Smooth muscle cell (in vitro differentiated cells): ENCODE measurements at regions not wholly inside any gene's neighbourhood (a gene's known extent, or its start where the extent isn't known, plus 50 kb on each side); places are given as distances from the start of the nearest gene placed in this dataset.

Source experiments
- DNase-seq: peaks from one replicate; lab custom pipeline; 2025; ENCODE audit not compliant: unreplicated experiment; lab: John Stamatoyannopoulos, UW
- H2AFZ ChIP-seq: fragments of 200-600 bp; sonication (generic); 2 replicates; pipeline ENCODE4 v1.6.0; 2016; ENCODE audit warnings: antibody characterized with exemption, low read depth, mild to moderate bottlenecking
- H3F3A ChIP-seq: fragments of 200-600 bp; sonication (generic); 2 replicates; pipeline ENCODE4 v1.6.0; 2017; ENCODE audit warnings: antibody characterized with exemption, low read depth
- H3K27ac ChIP-seq: fragments of 200-600 bp; sonication (generic); 2 replicates; pipeline ENCODE4 v1.5.1; 2016; ENCODE audit warnings: low read depth, mild to moderate bottlenecking
- H3K27me3 ChIP-seq: fragments of 200-600 bp; sonication (generic); 2 replicates; pipeline ENCODE4 v1.6.1; 2016; ENCODE audit warnings: low read depth, mild to moderate bottlenecking
- H3K36me3 ChIP-seq: fragments of 200-600 bp; sonication (generic); 2 replicates; pipeline ENCODE4 v1.5.1; 2016; ENCODE audit warnings: low read depth
- H3K4me1 ChIP-seq: fragments of 200-600 bp; sonication (generic); 2 replicates; pipeline ENCODE4 v1.5.1; 2016; ENCODE audit warnings: low read depth
- H3K4me2 ChIP-seq: fragments of 200-600 bp; sonication (generic); 2 replicates; pipeline ENCODE4 v1.6.0; 2016; ENCODE audit warnings: mild to moderate bottlenecking
- H3K4me3 ChIP-seq: fragments of 200-600 bp; sonication (generic); 2 replicates; pipeline ENCODE4 v1.5.1; 2016; ENCODE audit warnings: mild to moderate bottlenecking
- H3K79me2 ChIP-seq: fragments of 200-600 bp; sonication (generic); 2 replicates; pipeline ENCODE4 v1.6.0; 2016; ENCODE audit warnings: low read depth, mild to moderate bottlenecking
- H3K9ac ChIP-seq: fragments of 200-600 bp; sonication (generic); 2 replicates; pipeline ENCODE4 v1.6.0; 2016; ENCODE audit warnings: low read depth
- H3K9me3 ChIP-seq: fragments of 200-600 bp; sonication (generic); replicated peaks from 2 replicates; pipeline ENCODE4 v1.5.1; 2016; ENCODE audit warnings: low read depth
- H4K20me1 ChIP-seq: fragments of 200-600 bp; sonication (generic); 2 replicates; pipeline ENCODE4 v1.6.0; 2016; ENCODE audit warnings: low read depth
- CTCF ChIP-seq: fragments of 200-600 bp; sonication (generic); IDR thresholded peaks from 2 replicates; pipeline ENCODE4 v1.5.1; 2017; ENCODE audit warnings: borderline replicate concordance, mild to moderate bottlenecking, antibody characterized with exemption; ENCODE audit not compliant: insufficient read depth, poor library complexity, severe bottlenecking
- WGBS: methylation state at CpG from one replicate; pipeline ENCODE4 v1.1.7; 2016; ENCODE audit warnings: low lambda C conversion rate; 5-methylcytosine and 5-hydroxymethylcytosine counted together

GRCh38 chr2:66001538-66001937, 433.4 kb upstream of the MEIS1 start:
- no peak for DNase-seq
- Histone ChIP-seq H3F3A (no peaks in the 10 kb centered on the region), H3K79me2 (no peaks in the 10 kb centered on the region), H3K9ac (no peak overlapping the region), H4K20me1 (no peaks in the 10 kb centered on the region), H3K27me3 (no peaks in the 10 kb centered on the region), H3K9me3 (no peaks in the 10 kb centered on the region), H3K4me2 (no peak overlapping the region), H2AFZ (no peak overlapping the region), H3K27ac (no peak overlapping the region), H3K4me1 (no peaks in the 10 kb centered on the region), H3K4me3 (no peak overlapping the region), H3K36me3 (no peaks in the 10 kb centered on the region)
- no peak for TF ChIP-seq CTCF
- WGBS = 93% methylated on average over 2 of the region's 2 CpGs

- Histone ChIP-seq H4K20me1 (no peaks in the 10 kb centered on the region), H2AFZ (no peak overlapping the region), H3K9me3 (no peaks in the 10 kb centered on the region), H3K9ac (no peak overlapping the region), H3K79me2 (no peaks in the 10 kb centered on the region), H3K4me1 (no peaks in the 10 kb centered on the region), H3K4me3 (no peak overlapping the region), H3K27me3 (no peaks in the 10 kb centered on the region), H3K27ac (no peak overlapping the region), H3K36me3 (no peaks in the 10 kb centered on the region), H3F3A (no peaks in the 10 kb centered on the region), H3K4me2 (no peak overlapping the region)
- DNase-seq = no peak
- no peak for TF ChIP-seq CTCF
- 92% methylated on average over 1 of the region's 1 CpG for whole genome bisulfite sequencing
Observed at GRCh38 chr2:66000901-66001300, 434.0 kb upstream of the MEIS1 start.

- Histone ChIP-seq H3K79me2 (no peaks in the 10 kb centered on the region), H4K20me1 (no peaks in the 10 kb centered on the region), H3K36me3 (no peaks in the 10 kb centered on the region), H3K4me3 (no peak overlapping the region), H3K27me3 (no peaks in the 10 kb centered on the region), H3K4me2 (no peak overlapping the region), H3K27ac (no peak overlapping the region), H2AFZ (no peak overlapping the region), H3F3A (no peaks in the 10 kb centered on the region), H3K4me1 (no peaks in the 10 kb centered on the region), H3K9ac (no peak overlapping the region), H3K9me3 (no peaks in the 10 kb centered on the region)
- TF ChIP-seq CTCF = peak; percentile 26
- DNase-seq = no peak
- 90% methylated on average over 2 of the region's 2 CpGs for WGBS
Observed at GRCh38 chr2:65999796-66000195, 435.1 kb upstream of the MEIS1 start.

- no peak for DNase-seq
- H3K4me2 ChIP-seq = no peak overlapping the region
- H3K36me3 ChIP-seq = no peaks in the 10 kb centered on the region
- no peak overlapping the region for H3K4me3 ChIP-seq
- TF ChIP-seq CTCF = no peak
- no peaks in the 10 kb centered on the region for H3K9me3 ChIP-seq
- H3K4me1 ChIP-seq = no peaks in the 10 kb centered on the region
- H4K20me1 ChIP-seq = no peaks in the 10 kb centered on the region
- no peak overlapping the region for H3K9ac ChIP-seq
- H3K79me2 ChIP-seq = no peaks in the 10 kb centered on the region
- H2AFZ ChIP-seq = no peak overlapping the region
- 98% methylated on average over 2 of the region's 2 CpGs for WGBS
- H3K27ac ChIP-seq = no peak overlapping the region
- H3F3A ChIP-seq = no peaks in the 10 kb centered on the region
- H3K27me3 ChIP-seq = no peaks in the 10 kb centered on the region
Observed at GRCh38 chr2:65999103-65999502, 435.8 kb upstream of the MEIS1 start.
